ENCODE measurements at regions not wholly inside any gene's neighbourhood (a gene's known extent, or its start where the extent isn't known, plus 50 kb on each side); places are given as distances from the start of the nearest gene placed in this dataset.

- CTCF ChIA-PET = no interaction called here
- POLR2A ChIA-PET (ENCODE audit: low non-redundant PET) = no interaction called here
- TF ChIP-seq EZH2 (IDR thresholded peaks at IDR 0.05; ENCODE audit: borderline replicate concordance, low read depth, low read length, poor library complexity, severe bottlenecking) = no peak
- TF ChIP-seq CTCF (conservative IDR thresholded peaks at IDR 0.05; ENCODE audit: low read depth, low read length) = no peak
Observed at GRCh38 chr10:130721971-130722370, 585.8 kb downstream of the GLRX3 start.

GRCh38 chr10:130723704-130724103 is 587.5 kb downstream of the GLRX3 start:
- no peak for DNase-seq (ENCODE audit: low spot score)
- Histone ChIP-seq H3K27me3 (replicated peaks; ENCODE audit: insufficient read depth, low read depth, low read length, poor library complexity) (no peaks in the 10 kb centered on the region), H3K4me3 (ENCODE audit: low read depth, low read length, poor library complexity, severe bottlenecking) (no peak overlapping the region), H3K4me1 (ENCODE audit: insufficient read depth, low read length, poor library complexity, severe bottlenecking) (no peaks in the 10 kb centered on the region), H3K36me3 (ENCODE audit: insufficient read depth, low read length, poor library complexity, severe bottlenecking) (no peaks in the 10 kb centered on the region), H3K27ac (ENCODE audit: low read depth, low read length, poor library complexity, severe bottlenecking) (no peak overlapping the region), H3K9me3 (ENCODE audit: low read depth, low read length, poor library complexity, severe bottlenecking) (no peaks in the 10 kb centered on the region)
- ChIA-PET POLR2A (ENCODE audit: low non-redundant PET) (no interaction called here), CTCF (no interaction called here)
- BruUV-seq (replicated peaks) = no TSS peak
- intact Hi-C loops (cut with micrococcal nuclease; ENCODE audit: unreplicated experiment) = no loop called here
- TF ChIP-seq EZH2 (IDR thresholded peaks at IDR 0.05; ENCODE audit: borderline replicate concordance, low read depth, low read length, poor library complexity, severe bottlenecking) (no peak), CTCF (conservative IDR thresholded peaks at IDR 0.05; ENCODE audit: low read depth, low read length) (no peak)

More at GRCh38 chr10:130721971-130722370, 585.8 kb downstream of the GLRX3 start:
- Histone ChIP-seq H3K27me3 (replicated peaks; ENCODE audit: insufficient read depth, low read depth, low read length, poor library complexity) (no peaks in the 10 kb centered on the region), H3K27ac (ENCODE audit: low read depth, low read length, poor library complexity, severe bottlenecking) (no peak overlapping the region), H3K9me3 (ENCODE audit: low read depth, low read length, poor library complexity, severe bottlenecking) (no peaks in the 10 kb centered on the region), H3K4me1 (ENCODE audit: insufficient read depth, low read length, poor library complexity, severe bottlenecking) (no peaks in the 10 kb centered on the region), H3K4me3 (ENCODE audit: low read depth, low read length, poor library complexity, severe bottlenecking) (no peak overlapping the region), H3K36me3 (ENCODE audit: insufficient read depth, low read length, poor library complexity, severe bottlenecking) (no peaks in the 10 kb centered on the region)
- no TSS peak for BruUV-seq (replicated peaks)
- no peak for DNase-seq (ENCODE audit: low spot score)
- intact Hi-C loops (cut with micrococcal nuclease; ENCODE audit: unreplicated experiment) = no loop called here

GRCh38 chr10:130725474-130725970 is 586.0 kb downstream of the TCERG1L start:
- DNase-seq (ENCODE audit: low spot score) = no peak
- TF ChIP-seq CTCF (conservative IDR thresholded peaks at IDR 0.05; ENCODE audit: low read depth, low read length) (no peak), EZH2 (IDR thresholded peaks at IDR 0.05; ENCODE audit: borderline replicate concordance, low read depth, low read length, poor library complexity, severe bottlenecking) (no peak)
- no peaks in the 10 kb centered on the region for H3K9me3 ChIP-seq (ENCODE audit: low read depth, low read length, poor library complexity, severe bottlenecking)
- no TSS peak for BruUV-seq (replicated peaks)
- H3K27ac ChIP-seq (ENCODE audit: low read depth, low read length, poor library complexity, severe bottlenecking) = no peak overlapping the region
- no peak overlapping the region for H3K4me3 ChIP-seq (ENCODE audit: low read depth, low read length, poor library complexity, severe bottlenecking)
- CTCF ChIA-PET = interaction anchor here (0.6 kb wide), 1 partner anchor 181 kb away, joined by 14 read pairs; no protein-coding TSS in a partner anchor
- H3K4me1 ChIP-seq (ENCODE audit: insufficient read depth, low read length, poor library complexity, severe bottlenecking) = no peaks in the 10 kb centered on the region
- no peaks in the 10 kb centered on the region for H3K27me3 ChIP-seq (replicated peaks; ENCODE audit: insufficient read depth, low read depth, low read length, poor library complexity)
- no peaks in the 10 kb centered on the region for H3K36me3 ChIP-seq (ENCODE audit: insufficient read depth, low read length, poor library complexity, severe bottlenecking)
- intact Hi-C loops (cut with micrococcal nuclease; ENCODE audit: unreplicated experiment) = no loop called here
- POLR2A ChIA-PET (ENCODE audit: low non-redundant PET) = no interaction called here

Measured in A673 (cell line).